H1 (cell line): ENCODE measurements at regions not wholly inside any gene's neighbourhood (a gene's known extent, or its start where the extent isn't known, plus 50 kb on each side); places are given as distances from the start of the nearest gene placed in this dataset.

ENCODE experiments used
- CTCF ChIA-PET: fragments of 300-600 bp; sonication (Branson Sonifier 250); formaldehyde crosslinking; loops from one replicate; lab custom pipeline; 2021; ENCODE audit not compliant: partially characterized antibody; lab: Charles Lee
- POLR2A ChIA-PET: fragments of 300-600 bp; sonication (Branson Sonifier 250); formaldehyde crosslinking; loops from one replicate; lab custom pipeline; 2021; ENCODE audit warnings: inconsistent platforms; ENCODE audit not compliant: partially characterized antibody; lab: Charles Lee
- DNase-seq, 2 experiments: peaks; one replicate each; pipeline versions ENCODE4 v3.0.0 to v3.0.0-alpha.2; 2010 to 2022; ENCODE audit warnings: low spot score in 2 of 2, low read depth in 1 of 2, mixed read lengths in 1 of 2
- FAIRE-seq: peaks from 2 replicates; lab custom pipeline; 2011; peaks lifted over from hg19 to GRCh38; lab: Jason Lieb, UNC
- H2AFZ ChIP-seq: 2 replicates; pipeline ENCODE4 v1.8.1; 2012; ENCODE audit warnings: low read length, inconsistent platforms
- H2AK5ac ChIP-seq: 2 replicates; pipeline ENCODE4 v1.6.1; 2013; ENCODE audit warnings: low read depth, low read length
- H2BK120ac ChIP-seq: replicated peaks from 2 replicates; pipeline ENCODE3; 2013; ENCODE audit warnings: low read depth, low read length, inconsistent platforms
- H2BK12ac ChIP-seq: 2 replicates; pipeline ENCODE4 v1.6.1; 2013; ENCODE audit warnings: low read depth, low read length
- H2BK15ac ChIP-seq: 2 replicates; pipeline ENCODE4 v1.6.1; 2013; ENCODE audit warnings: low read length
- H2BK20ac ChIP-seq: 2 replicates; pipeline ENCODE4 v1.6.1; 2013; ENCODE audit warnings: low read length
- H2BK5ac ChIP-seq: 2 replicates; pipeline ENCODE4 v1.6.1; 2013; ENCODE audit warnings: low read depth, low read length
- H3K14ac ChIP-seq: 2 replicates; pipeline ENCODE4 v1.6.1; 2013; ENCODE audit warnings: inconsistent platforms; ENCODE audit not compliant: insufficient read length
- H3K18ac ChIP-seq: 2 replicates; pipeline ENCODE4 v1.6.1; 2013; ENCODE audit warnings: low read length; ENCODE audit errors: extremely low read depth
- H3K23ac ChIP-seq: 2 replicates; pipeline ENCODE4 v1.6.1; 2013; ENCODE audit warnings: inconsistent platforms; ENCODE audit not compliant: insufficient read length
- H3K23me2 ChIP-seq: 2 replicates; pipeline ENCODE4 v1.6.1; 2013; ENCODE audit warnings: low read depth, low read length
- H3K27ac ChIP-seq: 2 replicates; pipeline ENCODE4 v1.6.1; 2011; ENCODE audit warnings: low read depth, low read length, inconsistent platforms
- H3K27me3 ChIP-seq, 4 experiments: replicated peaks in 1 of 4; 1 replicate in 1 of 4; 2 replicates in 3 of 4; pipeline versions ENCODE4 v1.6.1 to v1.8.1; 2011 to 2013; ENCODE audit warnings: low read length in 3 of 4, mild to moderate bottlenecking in 3 of 4, inconsistent platforms in 2 of 4, mixed read lengths in 2 of 4, moderate library complexity in 1 of 4; ENCODE audit not compliant: control insufficient read depth in 3 of 4, insufficient read depth in 3 of 4; ENCODE audit errors: extremely low read depth in 1 of 4
- H3K36me3 ChIP-seq, 4 experiments: 2 replicates each; pipeline versions ENCODE4 v1.6.1 to v1.8.1; 2011 to 2013; ENCODE audit warnings: mild to moderate bottlenecking in 4 of 4, low read length in 3 of 4, moderate library complexity in 2 of 4, control low read depth in 1 of 4, inconsistent platforms in 1 of 4; ENCODE audit not compliant: insufficient read depth in 4 of 4, control insufficient read depth in 2 of 4
- H3K4ac ChIP-seq: replicated peaks from 2 replicates; pipeline ENCODE3; 2013; ENCODE audit warnings: low read length, low read depth, mixed read lengths, inconsistent platforms; ENCODE audit not compliant: insufficient read length
- H3K4me1 ChIP-seq, 4 experiments: replicated peaks in 1 of 4; 1 replicate in 1 of 4; 2 replicates in 3 of 4; pipeline versions ENCODE4 v1.6.1 to v1.8.1; 2011 to 2013; ENCODE audit warnings: low read length in 3 of 4, inconsistent platforms in 2 of 4, mixed read lengths in 1 of 4; ENCODE audit not compliant: insufficient read depth in 4 of 4, control insufficient read depth in 3 of 4
- H3K4me2 ChIP-seq, 2 experiments: 2 replicates each; pipeline versions ENCODE4 v1.6.1 to v1.8.1; 2011 to 2013; ENCODE audit warnings: low read depth in 2 of 2, low read length in 2 of 2, control low read depth in 1 of 2, inconsistent platforms in 1 of 2, mild to moderate bottlenecking in 1 of 2; ENCODE audit not compliant: insufficient read depth in 1 of 2
- H3K4me3 ChIP-seq, 4 experiments: fragments of 200-600, 300-600 bp in 1 of 4; sonication (generic), shearing (Covaris generic), sonication (Bioruptor Twin) in 1 of 4; 2 replicates each; pipeline versions ENCODE4 v1.5.1 to v1.8.1; 2011 to 2016; ENCODE audit warnings: low read length in 4 of 4, low read depth in 3 of 4, control low read depth in 2 of 4, inconsistent platforms in 2 of 4, mild to moderate bottlenecking in 2 of 4, mixed read lengths in 1 of 4, moderate library complexity in 1 of 4; ENCODE audit not compliant: insufficient read depth in 2 of 4; ENCODE audit errors: extremely low read depth in 1 of 4
- H3K56ac ChIP-seq: replicated peaks from 2 replicates; pipeline ENCODE3; 2013; ENCODE audit warnings: low read depth, mild to moderate bottlenecking, mixed read lengths, low read length, inconsistent platforms; ENCODE audit not compliant: insufficient read length
- H3K79me1 ChIP-seq: 2 replicates; pipeline ENCODE4 v1.6.1; 2013; ENCODE audit warnings: low read depth, low read length, control low read depth
- H3K79me2 ChIP-seq, 2 experiments: 2 replicates each; pipeline versions ENCODE4 v1.6.1 to v1.8.1; 2012 to 2013; ENCODE audit warnings: low read length in 2 of 2, mild to moderate bottlenecking in 2 of 2, inconsistent platforms in 1 of 2; ENCODE audit not compliant: insufficient read depth in 2 of 2, control insufficient read depth in 1 of 2
- H3K9ac ChIP-seq, 4 experiments: replicated peaks in 1 of 4; 1 replicate in 1 of 4; 2 replicates in 3 of 4; pipeline versions ENCODE4 v1.6.1 to v1.8.1; 2011 to 2013; ENCODE audit warnings: low read depth in 3 of 4, low read length in 3 of 4, control low read depth in 2 of 4, mild to moderate bottlenecking in 2 of 4, moderate library complexity in 2 of 4, inconsistent platforms in 1 of 4; ENCODE audit errors: extremely low read depth in 1 of 4
- H3K9me3 ChIP-seq, 2 experiments: 2 replicates each; pipeline versions ENCODE4 v1.6.1 to v1.8.1; 2012 to 2013; ENCODE audit warnings: mild to moderate bottlenecking in 2 of 2, moderate library complexity in 2 of 2, control low read depth in 1 of 2, inconsistent platforms in 1 of 2, low read depth in 1 of 2, low read length in 1 of 2, mixed read lengths in 1 of 2; ENCODE audit not compliant: insufficient read depth in 2 of 2
- H4K20me1 ChIP-seq, 2 experiments: replicated peaks in 1 of 2; 2 replicates each; pipeline versions ENCODE3 to v1.8.1; 2011 to 2013; ENCODE audit warnings: inconsistent platforms in 2 of 2, low read length in 2 of 2, mild to moderate bottlenecking in 1 of 2; ENCODE audit not compliant: insufficient read depth in 2 of 2, control insufficient read depth in 1 of 2
- H4K5ac ChIP-seq: 2 replicates; pipeline ENCODE4 v1.6.1; 2013; ENCODE audit warnings: low read length, low read depth, mixed read lengths, inconsistent platforms; ENCODE audit not compliant: insufficient read length
- H4K8ac ChIP-seq: 2 replicates; pipeline ENCODE4 v1.8.0; 2013; ENCODE audit warnings: mild to moderate bottlenecking, moderate library complexity, low read length, inconsistent platforms; ENCODE audit not compliant: insufficient read depth; ENCODE audit errors: extremely low read depth
- H4K91ac ChIP-seq: replicated peaks from 2 replicates; pipeline ENCODE3; 2013; ENCODE audit warnings: low read length, mixed read lengths, inconsistent platforms; ENCODE audit not compliant: insufficient read length
- EP300 ChIP-seq, 2 experiments: IDR thresholded peaks; 1 replicate in 1 of 2; 2 replicates in 1 of 2; pipeline ENCODE4 v1.6.1; 2011 to 2012; ENCODE audit warnings: low read depth in 2 of 2, low read length in 2 of 2, mild to moderate bottlenecking in 2 of 2, borderline replicate concordance in 1 of 2, inconsistent platforms in 1 of 2, moderate library complexity in 1 of 2
- KDM5A ChIP-seq: fragments of 200-600 bp; IDR thresholded peaks from 2 replicates; pipeline ENCODE4 v1.7.1; 2012; ENCODE audit warnings: mild to moderate bottlenecking, low read length, inconsistent platforms, mixed read lengths
- NANOG ChIP-seq: IDR thresholded peaks from 2 replicates; pipeline ENCODE4 v1.6.1; 2011; ENCODE audit warnings: low read length, low read depth, mild to moderate bottlenecking, inconsistent platforms; ENCODE audit not compliant: insufficient read depth, poor library complexity, severe bottlenecking
- POLR2AphosphoS5 ChIP-seq: IDR thresholded peaks from 2 replicates; pipeline ENCODE4 v1.6.1; 2011; ENCODE audit warnings: low read depth, low read length
- RFX5 ChIP-seq: IDR thresholded peaks from 2 replicates; pipeline ENCODE4 v1.6.1; 2011; ENCODE audit warnings: low read depth, low read length, improper control_type of control experiment, borderline replicate concordance
- YY1 ChIP-seq: IDR thresholded peaks from 2 replicates; pipeline ENCODE4 v1.6.1; 2011; ENCODE audit warnings: low read depth, mild to moderate bottlenecking, low read length
- WGBS, 2 experiments: shearing (Covaris generic) in 1 of 2; methylation state at CpG; one replicate each; pipeline versions ENCODE4 v1.1.6 to v1.1.7; 2013 to 2015; ENCODE audit warnings: low lambda C conversion rate in 2 of 2, mixed read lengths in 2 of 2, inconsistent platforms in 1 of 2, low coverage in 1 of 2, missing lambda C conversion rate in 1 of 2; ENCODE audit not compliant: insufficient replicate concordance in 2 of 2, insufficient coverage in 1 of 2, insufficient read length in 1 of 2; ENCODE audit errors: extremely low coverage in 1 of 2, missing lambda C conversion rate in 1 of 2; 5-methylcytosine and 5-hydroxymethylcytosine counted together

DNA sequence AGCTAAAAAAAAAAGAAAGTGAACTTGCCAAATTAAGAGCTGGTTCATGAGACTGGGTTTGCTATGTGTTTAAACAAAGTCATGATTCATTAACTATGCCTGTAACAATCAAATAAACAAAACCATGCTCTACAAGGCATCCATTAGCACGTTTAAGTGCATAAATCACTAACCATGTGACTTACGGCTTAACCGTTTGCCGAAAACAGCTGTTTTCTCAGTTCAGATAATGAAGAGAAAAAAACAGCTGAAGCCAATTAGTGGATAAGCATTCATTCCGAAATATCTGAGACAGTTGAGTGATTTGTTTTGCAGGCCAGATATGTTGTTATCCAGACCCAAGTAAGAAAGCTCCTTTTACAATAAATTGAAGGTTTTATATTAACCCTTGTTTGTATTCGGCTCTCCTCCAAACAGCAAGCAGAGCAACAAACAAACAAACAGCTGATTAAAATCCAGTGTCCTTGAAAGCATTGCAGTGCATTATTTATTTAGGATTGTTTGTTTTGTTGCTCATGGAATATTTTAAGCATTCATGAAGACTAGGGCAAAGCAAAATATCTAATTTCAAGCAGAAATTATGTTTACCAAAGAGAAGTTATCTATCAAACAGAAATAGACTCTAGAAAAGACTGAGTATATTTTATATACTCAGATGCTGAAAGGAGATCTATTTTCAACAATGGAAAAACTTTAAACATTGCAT, 343.5 kb downstream of the RFPL4B start:
- ChIA-PET POLR2A (no interaction called here), CTCF (no interaction called here)
- Histone ChIP-seq H3K27ac (no peak overlapping the region), H2BK20ac (no peak overlapping the region), H3K9me3 (peaks cover 0 to 4% of the 10 kb centered on the region in 2 experiments; a peak in 1 of 4 replicates), H2BK12ac (no peak overlapping the region), H3K79me1 (no peaks in the 10 kb centered on the region), H2BK5ac (no peak overlapping the region), H3K18ac (no peak overlapping the region), H2AFZ (peak overlapping the region; percentile 7; the same call in 1 of the 2 replicates), H3K56ac (no peak overlapping the region), H2AK5ac (no peak overlapping the region), H3K23ac (no peak overlapping the region), H3K23me2 (no peaks in the 10 kb centered on the region), H3K9ac (no peak overlapping the region), H3K14ac (no peak overlapping the region), H4K20me1 (no peaks in the 10 kb centered on the region), H3K4ac (no peak overlapping the region), H4K5ac (no peak overlapping the region), H4K8ac (no peak overlapping the region), H3K36me3 (no peaks in the 10 kb centered on the region), H3K4me2 (no peak overlapping the region), H3K4me1 (no peaks in the 10 kb centered on the region), H4K91ac (no peak overlapping the region), H3K4me3 (no peak overlapping the region), H2BK15ac (no peak overlapping the region), H3K27me3 (no peaks in the 10 kb centered on the region), H3K79me2 (no peaks in the 10 kb centered on the region), H2BK120ac (no peak overlapping the region)
- FAIRE-seq (no peak), DNase-seq (no peak)
- TF ChIP-seq KDM5A, result no peak
- no peak for TF ChIP-seq YY1
- no peak for TF ChIP-seq EP300 (IDR thresholded peaks at IDR 0.05; ENCODE audit: borderline replicate concordance in 1 of 2, low read depth in 2 of 2, low read length in 2 of 2)
- no peak for TF ChIP-seq RFX5
- TF ChIP-seq NANOG, result no peak
- TF ChIP-seq POLR2AphosphoS5, result no peak
- 88% methylated on average over 6 of the region's 6 CpGs; no CpG with 5 or more reads in 1 of the 2 experiments for WGBS, 2 experiments
